ENCODE measurements at regions not wholly inside any gene's neighbourhood (a gene's known extent, or its start where the extent isn't known, plus 50 kb on each side); places are given as distances from the start of the nearest gene placed in this dataset.

- TF ChIP-seq, protein P1, sequence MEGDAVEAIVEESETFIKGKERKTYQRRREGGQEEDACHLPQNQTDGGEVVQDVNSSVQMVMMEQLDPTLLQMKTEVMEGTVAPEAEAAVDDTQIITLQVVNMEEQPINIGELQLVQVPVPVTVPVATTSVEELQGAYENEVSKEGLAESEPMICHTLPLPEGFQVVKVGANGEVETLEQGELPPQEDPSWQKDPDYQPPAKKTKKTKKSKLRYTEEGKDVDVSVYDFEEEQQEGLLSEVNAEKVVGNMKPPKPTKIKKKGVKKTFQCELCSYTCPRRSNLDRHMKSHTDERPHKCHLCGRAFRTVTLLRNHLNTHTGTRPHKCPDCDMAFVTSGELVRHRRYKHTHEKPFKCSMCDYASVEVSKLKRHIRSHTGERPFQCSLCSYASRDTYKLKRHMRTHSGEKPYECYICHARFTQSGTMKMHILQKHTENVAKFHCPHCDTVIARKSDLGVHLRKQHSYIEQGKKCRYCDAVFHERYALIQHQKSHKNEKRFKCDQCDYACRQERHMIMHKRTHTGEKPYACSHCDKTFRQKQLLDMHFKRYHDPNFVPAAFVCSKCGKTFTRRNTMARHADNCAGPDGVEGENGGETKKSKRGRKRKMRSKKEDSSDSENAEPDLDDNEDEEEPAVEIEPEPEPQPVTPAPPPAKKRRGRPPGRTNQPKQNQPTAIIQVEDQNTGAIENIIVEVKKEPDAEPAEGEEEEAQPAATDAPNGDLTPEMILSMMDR (IDR thresholded peaks at IDR 0.05; ENCODE audit: low read depth, low read length, missing input control): no peak
- TF ChIP-seq, protein P2, sequence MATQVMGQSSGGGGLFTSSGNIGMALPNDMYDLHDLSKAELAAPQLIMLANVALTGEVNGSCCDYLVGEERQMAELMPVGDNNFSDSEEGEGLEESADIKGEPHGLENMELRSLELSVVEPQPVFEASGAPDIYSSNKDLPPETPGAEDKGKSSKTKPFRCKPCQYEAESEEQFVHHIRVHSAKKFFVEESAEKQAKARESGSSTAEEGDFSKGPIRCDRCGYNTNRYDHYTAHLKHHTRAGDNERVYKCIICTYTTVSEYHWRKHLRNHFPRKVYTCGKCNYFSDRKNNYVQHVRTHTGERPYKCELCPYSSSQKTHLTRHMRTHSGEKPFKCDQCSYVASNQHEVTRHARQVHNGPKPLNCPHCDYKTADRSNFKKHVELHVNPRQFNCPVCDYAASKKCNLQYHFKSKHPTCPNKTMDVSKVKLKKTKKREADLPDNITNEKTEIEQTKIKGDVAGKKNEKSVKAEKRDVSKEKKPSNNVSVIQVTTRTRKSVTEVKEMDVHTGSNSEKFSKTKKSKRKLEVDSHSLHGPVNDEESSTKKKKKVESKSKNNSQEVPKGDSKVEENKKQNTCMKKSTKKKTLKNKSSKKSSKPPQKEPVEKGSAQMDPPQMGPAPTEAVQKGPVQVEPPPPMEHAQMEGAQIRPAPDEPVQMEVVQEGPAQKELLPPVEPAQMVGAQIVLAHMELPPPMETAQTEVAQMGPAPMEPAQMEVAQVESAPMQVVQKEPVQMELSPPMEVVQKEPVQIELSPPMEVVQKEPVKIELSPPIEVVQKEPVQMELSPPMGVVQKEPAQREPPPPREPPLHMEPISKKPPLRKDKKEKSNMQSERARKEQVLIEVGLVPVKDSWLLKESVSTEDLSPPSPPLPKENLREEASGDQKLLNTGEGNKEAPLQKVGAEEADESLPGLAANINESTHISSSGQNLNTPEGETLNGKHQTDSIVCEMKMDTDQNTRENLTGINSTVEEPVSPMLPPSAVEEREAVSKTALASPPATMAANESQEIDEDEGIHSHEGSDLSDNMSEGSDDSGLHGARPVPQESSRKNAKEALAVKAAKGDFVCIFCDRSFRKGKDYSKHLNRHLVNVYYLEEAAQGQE (IDR thresholded peaks at IDR 0.05): no peak
- TF ChIP-seq SP1 (IDR thresholded peaks at IDR 0.05) (no peak), EGR1 (IDR thresholded peaks at IDR 0.05; ENCODE audit: low read depth in 2 of 2) (no peak), TAF1 (conservative IDR thresholded peaks at IDR 0.05) (no peak), JUND (IDR thresholded peaks at IDR 0.05) (no peak), HNF4A (conservative IDR thresholded peaks at IDR 0.05) (no peak), RAD21 (IDR thresholded peaks at IDR 0.05) (no peak), GABPA (IDR thresholded peaks at IDR 0.05 in 1 of 2, conservative IDR thresholded peaks at IDR 0.05 in 1 of 2) (no peak), ATF3 (IDR thresholded peaks at IDR 0.05) (no peak), YY1 (IDR thresholded peaks at IDR 0.05) (no peak)
- TF ChIP-seq, protein P3, sequence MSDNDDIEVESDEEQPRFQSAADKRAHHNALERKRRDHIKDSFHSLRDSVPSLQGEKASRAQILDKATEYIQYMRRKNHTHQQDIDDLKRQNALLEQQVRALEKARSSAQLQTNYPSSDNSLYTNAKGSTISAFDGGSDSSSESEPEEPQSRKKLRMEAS (IDR thresholded peaks at IDR 0.05): no peak
Measured at GRCh38 chr5:41648996-41649395, 138.6 kb upstream of the PLCXD3 start.

All from liver (tissue), 3 donors.